DND-41 (cell line): ENCODE measurements at regions not wholly inside any gene's neighbourhood (a gene's known extent, or its start where the extent isn't known, plus 50 kb on each side); places are given as distances from the start of the nearest gene placed in this dataset.

Experiments used
- CTCF ChIP-seq: IDR thresholded peaks from 2 replicates; pipeline ENCODE4 v1.5.1; 2012; ENCODE audit warnings: borderline replicate concordance, low read length, moderate library complexity, mild to moderate bottlenecking; ENCODE audit not compliant: poor library complexity, severe bottlenecking; ENCODE audit errors: extremely low read depth
- EZH2 ChIP-seq: IDR thresholded peaks from 3 replicates; pipeline ENCODE4 v1.6.1; 2012; ENCODE audit warnings: borderline replicate concordance, low read depth, mild to moderate bottlenecking, moderate library complexity, low read length, inconsistent platforms; ENCODE audit not compliant: severe bottlenecking

GRCh38 chr1:29798699-29799566 lies 562.6 kb downstream of the PTPRU start:
- TF ChIP-seq CTCF, result no peak
- no peak for TF ChIP-seq EZH2
